SK-N-SH treated with all-trans-retinoic acid at 6 μM for 48 hours (cell line): ENCODE measurements at regions not wholly inside any gene's neighbourhood (a gene's known extent, or its start where the extent isn't known, plus 50 kb on each side); places are given as distances from the start of the nearest gene placed in this dataset.

Experiments used
- ATAC-seq: fragments of 200-7000 bp; cut with Tn5 transposase; 3 replicates; pipeline ENCODE4 v1.9.1; 2020; ENCODE audit warnings: mild to moderate bottlenecking, moderate library complexity
- ARNTL ChIP-seq: fragments of 450-650 bp; formaldehyde crosslinking; IDR thresholded peaks from 2 replicates; pipeline ENCODE4 v1.5.0; 2020; ENCODE audit warnings: low read depth, mild to moderate bottlenecking, moderate library complexity, borderline replicate concordance
- BACH2 ChIP-seq: fragments of 250-450 bp; sonication (Bioruptor Pico); IDR thresholded peaks from 2 replicates; pipeline ENCODE4 v1.9.0; 2021; ENCODE audit warnings: mild to moderate bottlenecking, borderline replicate concordance
- CREB5 ChIP-seq: fragments of 250-450 bp; sonication (Bioruptor Pico); IDR thresholded peaks from 2 replicates; pipeline ENCODE4 v1.5.1; 2020; ENCODE audit warnings: low read depth, mild to moderate bottlenecking, moderate library complexity
- CSDC2 ChIP-seq: fragments of 250-450 bp; sonication (Bioruptor Pico); IDR thresholded peaks from 2 replicates; pipeline ENCODE4 v1.5.0; 2020; ENCODE audit warnings: mild to moderate bottlenecking, moderate library complexity
- CSRNP3 ChIP-seq: fragments of 250-450 bp; sonication (Bioruptor Pico); IDR thresholded peaks from 2 replicates; pipeline ENCODE4 v1.5.1; 2021; ENCODE audit warnings: mild to moderate bottlenecking, moderate library complexity
- ESRRG ChIP-seq: fragments of 250-450 bp; sonication (Bioruptor Pico); IDR thresholded peaks from 2 replicates; pipeline ENCODE4 v1.6.1; 2021; ENCODE audit warnings: mild to moderate bottlenecking
- GLIS3 ChIP-seq: fragments of 250-450 bp; sonication (Bioruptor Pico); IDR thresholded peaks from 2 replicates; pipeline ENCODE4 v1.5.0; 2020; ENCODE audit warnings: mild to moderate bottlenecking, moderate library complexity
- ISL1 ChIP-seq: fragments of 250-450 bp; sonication (Bioruptor Pico); IDR thresholded peaks from 2 replicates; pipeline ENCODE4 v2.1.2; 2022; ENCODE audit warnings: mild to moderate bottlenecking, moderate library complexity
- OSR1 ChIP-seq: fragments of 250-450 bp; sonication (Bioruptor Pico); IDR thresholded peaks from 2 replicates; pipeline ENCODE4 v1.8.0; 2022; ENCODE audit warnings: moderate library complexity, mild to moderate bottlenecking, inconsistent platforms
- PATZ1 ChIP-seq: fragments of 250-450 bp; sonication (Bioruptor Pico); IDR thresholded peaks from 2 replicates; pipeline ENCODE4 v1.8.0; 2020; ENCODE audit warnings: mild to moderate bottlenecking, moderate library complexity, borderline replicate concordance
- POU6F1 ChIP-seq: fragments of 250-450 bp; sonication (Bioruptor Pico); IDR thresholded peaks from 2 replicates; pipeline ENCODE4 v1.8.0; 2021; ENCODE audit warnings: low read depth, mild to moderate bottlenecking, moderate library complexity, borderline replicate concordance
- PPARA ChIP-seq: fragments of 250-450 bp; sonication (Bioruptor Pico); IDR thresholded peaks from 2 replicates; pipeline ENCODE4 v1.5.0; 2020; ENCODE audit warnings: mild to moderate bottlenecking, borderline replicate concordance
- RARB ChIP-seq: fragments of 250-450 bp; sonication (Bioruptor Pico); IDR thresholded peaks from 2 replicates; pipeline ENCODE4 v1.8.0; 2021; ENCODE audit warnings: mild to moderate bottlenecking, moderate library complexity
- SNAI2 ChIP-seq: fragments of 250-450 bp; sonication (Bioruptor Pico); IDR thresholded peaks from 2 replicates; pipeline ENCODE4 v1.5.0; 2020; ENCODE audit warnings: mild to moderate bottlenecking, moderate library complexity
- TOX ChIP-seq: fragments of 250-450 bp; sonication (Bioruptor Pico); IDR thresholded peaks from 2 replicates; pipeline ENCODE4 v1.8.0; 2021; ENCODE audit warnings: mild to moderate bottlenecking, moderate library complexity, borderline replicate concordance
- TSHZ2 ChIP-seq: fragments of 250-450 bp; sonication (Bioruptor Pico); IDR thresholded peaks from 2 replicates; pipeline ENCODE4 v1.5.0; 2020; ENCODE audit warnings: mild to moderate bottlenecking, moderate library complexity
- ZC3H10 ChIP-seq: fragments of 250-450 bp; sonication (Bioruptor Pico); IDR thresholded peaks from 2 replicates; pipeline ENCODE4 v1.5.1; 2021; ENCODE audit warnings: mild to moderate bottlenecking, moderate library complexity
- ZFP3 ChIP-seq: fragments of 250-450 bp; sonication (Bioruptor Pico); IDR thresholded peaks from 2 replicates; pipeline ENCODE4 v1.5.0; 2020; ENCODE audit warnings: mild to moderate bottlenecking, moderate library complexity
- ZFP30 ChIP-seq: fragments of 450-650 bp; formaldehyde crosslinking; IDR thresholded peaks from 2 replicates; pipeline ENCODE4 v1.5.0; 2022; ENCODE audit warnings: mild to moderate bottlenecking, moderate library complexity
- ZNF565 ChIP-seq: fragments of 450-650 bp; formaldehyde crosslinking; conservative IDR thresholded peaks from 2 replicates; pipeline ENCODE4 v1.5.0; 2020; ENCODE audit warnings: low read depth, mild to moderate bottlenecking, moderate library complexity
- ZNF70 ChIP-seq: fragments of 450-650 bp; formaldehyde crosslinking; IDR thresholded peaks from 2 replicates; pipeline ENCODE4 v1.5.0; 2020; ENCODE audit warnings: mild to moderate bottlenecking, moderate library complexity
- ZNF8 ChIP-seq: fragments of 450-650 bp; formaldehyde crosslinking; IDR thresholded peaks from 2 replicates; pipeline ENCODE4 v1.5.0; 2020; ENCODE audit warnings: mild to moderate bottlenecking, moderate library complexity

- ATAC-seq: no peak
- no peak for TF ChIP-seq RARB (CRISPR knock-in tag)
- no peak for TF ChIP-seq ESRRG (CRISPR knock-in tag)
- TF ChIP-seq TSHZ2: no peak
- TF ChIP-seq GLIS3: no peak
- TF ChIP-seq SNAI2: no peak
- no peak for TF ChIP-seq ZNF565 (CRISPR knock-in tag)
- no peak for TF ChIP-seq CSRNP3 (CRISPR knock-in tag)
- TF ChIP-seq PPARA (CRISPR knock-in tag): no peak
- TF ChIP-seq CREB5 (CRISPR knock-in tag): no peak
- no peak for TF ChIP-seq BACH2 (CRISPR knock-in tag)
- no peak for TF ChIP-seq ZFP30 (CRISPR knock-in tag)
- TF ChIP-seq CSDC2 (CRISPR knock-in tag): no peak
- TF ChIP-seq TOX (CRISPR knock-in tag): no peak
- TF ChIP-seq ZC3H10: no peak
- no peak for TF ChIP-seq ZNF8 (CRISPR knock-in tag)
- TF ChIP-seq, all 23 proteins: peak for 0
Measured at GRCh38 chr9:31372799-31373587, 1011.5 kb upstream of the ACO1 start.

GRCh38 chr9:31377358-31377757 lies 1007.1 kb upstream of the ACO1 start:
- ATAC-seq: no peak
- TF ChIP-seq TSHZ2 (no peak), ZFP3 (CRISPR knock-in tag) (no peak), PATZ1 (CRISPR knock-in tag) (no peak), ZNF565 (CRISPR knock-in tag) (no peak), OSR1 (CRISPR knock-in tag) (no peak), ZNF70 (CRISPR knock-in tag) (no peak), ARNTL (CRISPR knock-in tag) (no peak)
- TF ChIP-seq, all 23 proteins: peak for 0

GRCh38 chr9:31388660-31389059 lies 995.8 kb upstream of the ACO1 start:
- TF ChIP-seq POU6F1 (CRISPR knock-in tag) (no peak), ISL1 (CRISPR knock-in tag) (0 out of 2 replicates have a peak, but pooled peaks have one; percentile 13)
- no peak for ATAC-seq
